HG03196 (cell line): ENCODE measurements at regions not wholly inside any gene's neighbourhood (a gene's known extent, or its start where the extent isn't known, plus 50 kb on each side); places are given as distances from the start of the nearest gene placed in this dataset.

ENCODE experiments used
- ATAC-seq: cut with Tn5 transposase; IDR thresholded peaks from one replicate; pipeline ENCODE4 v1.9.1; 2021; ENCODE audit not compliant: unreplicated experiment

DNA sequence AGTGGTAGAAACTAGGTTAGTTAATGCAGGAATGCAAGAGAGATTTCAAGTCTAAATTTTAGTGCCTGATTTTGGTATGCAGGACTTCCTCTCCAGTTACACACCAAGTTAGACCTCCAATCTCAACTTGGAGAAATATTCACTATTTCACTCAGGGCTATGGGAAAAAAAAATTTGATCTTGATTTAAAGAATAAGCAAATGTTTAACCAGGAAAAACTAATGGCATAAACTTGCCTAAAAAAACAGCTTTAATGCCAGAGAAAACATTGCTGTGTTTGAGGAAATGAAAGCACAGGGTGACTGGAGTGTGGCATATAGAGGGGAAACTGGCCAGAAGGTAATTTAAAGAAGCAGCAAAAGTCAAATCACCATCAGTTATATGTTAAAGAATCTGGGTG lies 575.4 kb upstream of the LRRC4C start:
- ATAC-seq: no peak

- no peak for ATAC-seq
Measured at GRCh38 chr11:42036201-42036600, 576.7 kb upstream of the LRRC4C start.

- no peak for ATAC-seq
Measured at GRCh38 chr11:42043312-42043711, 583.9 kb upstream of the LRRC4C start.

GRCh38 chr11:42047637-42048555 lies 588.4 kb upstream of the LRRC4C start:
- ATAC-seq: no peak

DNA sequence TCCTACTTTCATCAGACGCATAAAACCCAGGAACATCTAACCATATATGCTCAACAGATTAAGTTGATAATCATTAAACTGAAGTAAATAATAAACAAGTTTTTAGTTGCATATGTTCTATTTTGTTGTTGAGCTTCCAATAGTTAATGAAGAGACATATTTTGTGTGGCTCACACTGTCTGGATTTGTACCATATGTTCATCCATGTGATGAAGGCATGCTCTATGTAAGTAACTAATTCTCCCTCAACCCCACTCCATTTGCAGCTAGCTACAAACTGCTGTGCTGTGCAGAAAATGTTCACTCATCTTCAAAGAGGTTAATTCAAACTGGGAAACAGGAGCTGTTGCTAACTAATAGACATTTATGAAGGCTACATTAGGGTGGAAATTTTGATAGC lies 589.7 kb upstream of the LRRC4C start:
- no peak for ATAC-seq

GRCh38 chr11:42049650-42050049 lies 590.2 kb upstream of the LRRC4C start:
- ATAC-seq: no peak

DNA sequence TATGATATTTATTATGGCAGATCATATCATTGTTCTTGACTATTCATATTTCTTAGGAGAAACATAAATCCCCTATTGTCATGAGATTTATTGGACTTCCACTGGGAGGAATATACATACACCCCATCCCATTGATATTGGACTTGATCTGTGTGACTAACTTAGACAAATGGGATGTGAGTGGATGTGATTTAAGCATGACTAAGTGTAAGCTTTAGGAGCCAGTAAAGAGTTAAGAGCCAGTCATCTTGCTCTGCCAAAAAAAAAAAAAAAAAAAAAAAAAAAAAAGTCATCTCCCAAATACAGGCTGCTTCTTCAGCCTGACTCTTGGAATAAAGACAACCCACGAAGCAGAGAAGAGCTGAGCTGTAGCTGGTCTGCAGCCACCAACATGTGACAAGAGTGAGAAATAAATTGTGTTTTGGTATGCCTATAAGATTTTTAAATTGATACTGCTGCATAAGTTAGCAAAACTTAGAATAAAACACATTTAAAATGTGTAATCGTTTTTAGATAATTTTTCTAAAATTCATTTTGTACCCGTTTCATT lies 595.0 kb upstream of the LRRC4C start:
- no peak for ATAC-seq

DNA sequence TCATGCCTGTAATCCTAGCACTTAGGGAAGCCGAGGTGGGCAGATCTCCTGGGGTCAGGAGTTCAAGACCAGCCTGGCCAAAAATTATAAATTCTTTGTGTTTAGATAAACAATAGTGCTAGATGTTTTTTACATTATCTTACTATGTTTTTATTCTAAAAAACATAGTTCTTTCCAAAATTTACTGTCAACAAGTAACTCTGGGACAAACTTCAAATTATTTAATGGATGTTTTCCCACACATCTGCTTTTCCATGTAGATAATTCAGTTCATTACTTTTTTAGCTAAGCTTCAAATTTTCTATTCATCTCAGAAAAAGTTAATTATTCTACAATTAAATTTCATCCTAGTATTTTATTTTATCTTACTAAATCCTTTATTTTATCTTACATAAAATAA lies 596.2 kb upstream of the LRRC4C start:
- no peak for ATAC-seq

DNA sequence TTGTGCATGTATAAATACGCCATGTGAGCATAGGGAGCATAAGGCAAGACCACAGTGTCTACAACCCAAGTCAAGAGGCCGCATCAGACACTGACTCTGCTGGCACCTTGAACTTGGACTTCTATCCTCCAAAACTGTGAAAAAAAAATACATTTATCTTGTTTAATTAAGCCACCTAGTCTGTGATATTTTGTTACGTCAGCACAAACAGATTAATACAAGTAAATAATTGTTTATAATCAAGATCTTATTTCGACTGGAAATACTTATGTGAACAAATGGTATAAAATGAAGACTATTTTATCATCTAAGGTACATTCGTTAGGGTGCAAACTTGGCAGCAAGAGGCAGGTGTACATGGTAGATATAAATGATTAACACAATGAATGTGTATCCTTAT lies 599.3 kb upstream of the LRRC4C start:
- ATAC-seq: no peak

GRCh38 chr11:42065199-42065598 lies 605.7 kb upstream of the LRRC4C start:
- no peak for ATAC-seq

- ATAC-seq: no peak
Measured at GRCh38 chr11:42066113-42066512, 606.7 kb upstream of the LRRC4C start.

DNA sequence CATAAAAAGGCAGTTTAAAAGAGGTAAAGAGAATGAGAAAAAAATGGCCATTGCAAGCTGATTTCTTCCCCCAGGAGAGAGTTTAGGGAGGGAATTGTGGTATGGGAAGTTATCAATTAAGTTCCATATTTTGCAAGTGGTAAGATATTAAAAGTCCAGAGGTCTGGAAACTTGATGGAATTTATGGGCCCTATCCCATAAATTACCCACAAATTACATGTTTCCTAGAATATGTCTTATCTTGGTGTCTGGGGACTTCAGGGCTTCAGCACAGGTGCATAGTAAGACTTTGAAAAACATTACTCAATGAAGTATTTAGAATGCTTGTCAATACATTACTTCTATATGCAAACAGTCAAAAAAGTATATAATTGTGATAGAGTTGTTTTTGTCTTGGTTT lies 614.9 kb upstream of the LRRC4C start:
- ATAC-seq: no peak

GRCh38 chr11:42075180-42075579 lies 615.7 kb upstream of the LRRC4C start:
- no peak for ATAC-seq

DNA sequence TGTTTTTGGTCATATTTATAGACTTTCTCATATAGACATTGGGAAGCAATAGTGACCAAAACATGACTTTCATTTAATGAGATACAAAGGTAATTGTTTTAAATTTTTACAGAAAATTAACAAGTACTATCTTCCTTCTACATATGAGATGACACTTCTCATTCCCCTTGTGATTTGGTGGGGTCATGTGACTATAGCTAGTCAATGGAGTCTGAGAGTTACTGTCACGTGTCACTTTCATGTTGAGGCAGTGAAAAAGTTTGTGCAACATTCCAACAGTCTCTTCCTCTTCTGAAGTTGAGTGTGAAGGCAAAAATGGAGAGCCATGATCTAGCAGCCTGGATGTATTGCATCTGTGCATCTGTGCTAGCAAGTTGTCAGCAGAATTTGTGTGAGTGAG lies 618.3 kb upstream of the LRRC4C start:
- no peak for ATAC-seq

DNA sequence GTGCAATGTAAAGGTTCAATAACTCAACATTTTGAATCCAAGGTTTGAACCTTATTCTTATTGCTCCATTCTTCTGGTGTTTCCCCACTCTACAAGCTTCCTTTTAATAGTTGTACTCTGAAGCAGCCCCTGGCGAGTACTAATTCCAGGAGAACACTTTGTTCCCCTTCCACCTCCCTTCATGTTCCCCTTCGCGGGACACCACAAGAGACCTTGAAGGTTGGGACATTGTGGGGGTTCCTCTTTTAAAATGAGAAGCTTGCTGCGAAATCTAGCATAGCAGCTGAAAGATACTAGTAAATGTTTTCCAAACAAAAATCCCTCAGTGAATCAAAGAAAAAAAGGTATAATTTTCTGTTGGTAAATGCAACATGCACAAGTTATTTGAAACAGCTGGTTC lies 626.3 kb upstream of the LRRC4C start:
- ATAC-seq: no peak

DNA sequence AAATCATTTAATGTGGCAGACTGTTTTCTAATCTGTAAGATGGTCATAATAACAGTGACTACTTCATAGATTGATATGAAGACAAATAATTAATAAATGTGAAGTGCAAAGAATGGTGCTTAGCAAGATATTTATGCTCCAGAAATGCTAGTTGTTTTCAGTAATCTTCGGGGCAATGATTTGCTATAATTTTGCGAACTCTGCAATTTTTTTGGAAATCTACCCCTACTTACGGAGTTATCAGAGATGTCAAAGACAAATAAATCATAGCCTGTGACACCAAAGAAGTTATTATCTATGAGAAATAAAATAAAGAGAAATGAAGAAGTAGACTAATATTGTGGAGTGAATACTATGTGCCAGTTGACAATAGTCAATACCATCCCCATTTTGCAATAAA lies 634.1 kb upstream of the LRRC4C start:
- ATAC-seq: no peak

DNA sequence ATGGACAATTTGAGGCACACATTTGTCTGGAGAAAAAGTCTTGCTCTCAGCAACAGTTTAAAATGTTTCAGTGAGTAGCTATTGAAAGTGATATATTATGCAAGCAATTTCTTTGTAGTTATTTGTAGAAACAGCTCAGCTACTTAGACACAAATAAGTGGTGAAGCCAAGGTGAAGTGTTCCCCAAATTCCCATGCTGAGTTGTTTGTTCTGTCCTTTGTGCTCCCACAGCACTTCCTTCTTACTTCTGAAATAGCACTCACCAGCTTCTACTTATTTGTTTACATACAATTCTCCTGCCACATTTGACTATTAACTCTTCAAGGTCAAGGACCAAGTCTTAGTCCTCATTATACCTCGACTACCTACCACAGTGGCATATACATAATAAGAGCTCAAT lies 638.6 kb upstream of the LRRC4C start:
- ATAC-seq: no peak

DNA sequence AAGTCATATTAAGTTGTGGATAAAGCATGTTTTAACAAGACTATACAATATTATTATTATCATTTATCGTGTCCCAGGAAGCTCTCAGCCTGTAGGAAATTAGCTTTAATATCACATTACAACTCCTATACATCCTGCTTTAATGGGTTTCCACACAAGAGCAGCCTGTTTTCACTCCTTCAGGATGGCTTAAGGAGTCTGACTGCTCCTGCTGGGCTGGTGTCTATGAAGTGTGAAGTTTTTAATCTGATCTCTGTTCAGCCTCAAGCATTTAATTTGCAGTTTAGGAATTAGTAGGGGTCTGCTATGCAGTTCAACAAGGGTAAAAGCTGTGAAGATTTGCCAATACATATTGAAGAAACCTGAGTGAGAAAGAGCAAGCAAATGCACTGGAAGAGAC lies 653.4 kb upstream of the LRRC4C start:
- no peak for ATAC-seq

DNA sequence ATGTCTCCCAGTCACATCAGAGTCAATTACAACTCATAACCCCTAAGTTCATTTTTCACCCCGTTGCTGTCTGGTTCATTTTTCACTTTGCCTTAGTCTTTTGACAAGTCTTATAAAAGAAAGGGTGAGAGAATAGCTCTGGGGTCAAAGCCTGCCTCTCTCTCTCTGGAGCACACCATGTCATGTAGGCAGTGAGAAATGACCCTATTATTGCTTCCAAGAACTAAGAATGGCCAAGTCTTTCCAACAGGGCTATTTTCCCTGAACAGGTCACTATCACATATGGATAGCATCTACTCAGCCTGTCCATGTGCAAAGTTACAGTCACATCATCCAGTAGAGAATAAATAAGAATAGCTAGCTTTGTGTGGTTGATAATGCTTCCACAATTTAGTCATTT lies 655.5 kb upstream of the LRRC4C start:
- ATAC-seq: no peak

DNA sequence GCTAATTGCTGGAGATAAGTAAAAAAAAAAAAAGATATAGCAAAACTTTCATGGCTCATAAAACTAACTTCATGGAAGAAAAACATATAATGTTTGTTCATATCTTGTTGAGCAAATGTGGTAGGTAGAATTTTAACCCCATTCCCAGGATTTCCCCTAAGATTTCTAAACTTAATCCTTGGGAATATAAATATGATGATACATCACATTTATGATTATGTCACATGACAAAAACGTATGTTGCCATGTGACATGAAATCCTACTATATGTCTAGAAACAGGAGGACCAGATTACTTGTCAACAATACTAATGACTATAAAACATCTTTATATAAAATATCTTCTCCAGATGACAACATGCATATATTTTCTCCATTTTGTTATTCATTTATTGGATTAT lies 679.0 kb upstream of the LRRC4C start:
- no peak for ATAC-seq

- ATAC-seq: no peak
Measured at GRCh38 chr11:42145311-42145710, 685.9 kb upstream of the LRRC4C start.

DNA sequence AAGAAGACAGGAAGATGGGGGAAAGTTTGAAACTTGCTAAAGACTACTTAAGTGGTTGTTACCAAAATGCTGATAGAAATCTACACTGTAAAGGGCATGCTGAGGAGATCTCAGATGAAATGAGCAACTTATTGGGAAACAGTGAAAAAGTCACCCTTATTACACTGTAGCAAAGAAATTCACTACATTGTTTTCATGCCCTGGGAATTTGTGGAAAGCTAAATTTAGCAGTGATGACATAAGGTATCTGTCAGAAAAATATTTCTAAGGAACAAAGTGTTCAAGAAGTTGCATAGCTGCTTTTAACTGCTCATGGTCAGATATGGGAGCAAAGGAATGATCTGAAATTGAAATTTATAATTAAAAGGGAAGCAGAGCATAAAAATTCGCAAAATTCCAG lies 702.4 kb upstream of the LRRC4C start:
- no peak for ATAC-seq

- no peak for ATAC-seq
Measured at GRCh38 chr11:42169191-42169590, 709.7 kb upstream of the LRRC4C start.
